SK-N-SH treated with all-trans-retinoic acid at 6 μM for 48 hours (cell line): ENCODE measurements at regions not wholly inside any gene's neighbourhood (a gene's known extent, or its start where the extent isn't known, plus 50 kb on each side); places are given as distances from the start of the nearest gene placed in this dataset.

ENCODE experiments used
- BACH2 ChIP-seq: fragments of 250-450 bp; sonication (Bioruptor Pico); IDR thresholded peaks from 2 replicates; pipeline ENCODE4 v1.9.0; 2021; ENCODE audit warnings: mild to moderate bottlenecking, borderline replicate concordance
- ESRRG ChIP-seq: fragments of 250-450 bp; sonication (Bioruptor Pico); IDR thresholded peaks from 2 replicates; pipeline ENCODE4 v1.6.1; 2021; ENCODE audit warnings: mild to moderate bottlenecking
- PATZ1 ChIP-seq: fragments of 250-450 bp; sonication (Bioruptor Pico); IDR thresholded peaks from 2 replicates; pipeline ENCODE4 v1.8.0; 2020; ENCODE audit warnings: mild to moderate bottlenecking, moderate library complexity, borderline replicate concordance
- TCF4 ChIP-seq: fragments of 250-450 bp; sonication (Bioruptor Pico); IDR thresholded peaks from 2 replicates; pipeline ENCODE4 v1.8.0; 2021; ENCODE audit warnings: mild to moderate bottlenecking, moderate library complexity, borderline replicate concordance
- ZFP3 ChIP-seq: fragments of 250-450 bp; sonication (Bioruptor Pico); IDR thresholded peaks from 2 replicates; pipeline ENCODE4 v1.5.0; 2020; ENCODE audit warnings: mild to moderate bottlenecking, moderate library complexity

DNA sequence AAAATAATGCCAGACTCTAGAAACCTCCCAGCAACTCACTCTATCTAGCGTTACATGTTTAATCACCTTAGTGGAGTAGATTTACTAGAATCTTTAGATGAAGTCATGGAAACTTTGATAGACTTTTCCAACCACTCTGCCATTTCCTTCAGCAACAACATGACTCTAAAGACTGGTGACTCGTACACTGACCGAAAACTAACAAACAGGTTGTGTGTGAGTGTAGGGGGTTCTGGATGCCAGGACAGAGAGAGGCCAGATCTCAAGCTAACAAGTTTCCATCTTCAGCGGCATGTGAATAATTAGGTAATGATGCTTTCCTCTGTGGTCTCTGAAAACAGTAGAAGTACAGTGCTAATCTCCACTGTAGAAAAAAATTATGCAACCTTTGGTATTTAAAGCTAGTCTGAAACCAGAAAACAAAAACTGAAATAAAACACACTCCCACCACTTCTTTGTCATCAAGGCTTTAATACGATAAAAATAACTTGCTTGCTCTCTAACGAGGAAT, 286.4 kb downstream of the PRDM5 start:
- TF ChIP-seq ZFP3 (CRISPR knock-in tag) (no peak), TCF4 (no peak), PATZ1 (CRISPR knock-in tag) (no peak), BACH2 (CRISPR knock-in tag) (no peak), ESRRG (CRISPR knock-in tag) (no peak)
